B cell (primary cell): ENCODE measurements at regions not wholly inside any gene's neighbourhood (a gene's known extent, or its start where the extent isn't known, plus 50 kb on each side); places are given as distances from the start of the nearest gene placed in this dataset.

Source experiments
- ATAC-seq: fragments of 200-7000 bp; cut with Tn5 transposase; one replicate; pipeline ENCODE4 v1.10.0; 2021; ENCODE audit warnings: low read depth, mild to moderate bottlenecking, moderate number of reproducible peaks, moderate library complexity
- CTCF ChIA-PET: fragments of 350-600 bp; sonication (Branson Sonifier 250); formaldehyde crosslinking; loops from one replicate; lab custom pipeline; 2021; ENCODE audit warnings: antibody characterized with exemption, inconsistent platforms; lab: Charles Lee
- POLR2A ChIA-PET: fragments of 350-600 bp; sonication (Branson Sonifier 250); formaldehyde crosslinking; loops from one replicate; lab custom pipeline; 2021; ENCODE audit warnings: antibody characterized with exemption; lab: Charles Lee
- DNase-seq: peaks from one replicate; pipeline ENCODE4 v3.0.0; 2013
- H2AFZ ChIP-seq: 2 replicates; pipeline ENCODE4 v1.6.1; 2012; ENCODE audit warnings: mild to moderate bottlenecking, low read depth, low read length; ENCODE audit not compliant: insufficient read depth, poor library complexity, severe bottlenecking
- H3K27ac ChIP-seq, 2 donors: 1 replicate in 1 of 2; 2 replicates in 1 of 2; pipeline ENCODE4 v1.5.1; 2012 to 2013; ENCODE audit warnings: low read length in 2 of 2, mild to moderate bottlenecking in 2 of 2, moderate library complexity in 1 of 2
- H3K27me3 ChIP-seq, 4 experiments: fragments of 200-600 bp in 1 of 4; sonication (generic) in 1 of 4; replicated peaks in 1 of 4; 1 replicate in 2 of 4; 2 replicates in 2 of 4; pipeline versions ENCODE4 v1.6.1 to v1.7.0; 2013 to 2016; ENCODE audit warnings: low read length in 3 of 4, mild to moderate bottlenecking in 2 of 4, mixed read lengths in 1 of 4, moderate library complexity in 1 of 4; ENCODE audit not compliant: insufficient read depth in 4 of 4, control insufficient read depth in 3 of 4; ENCODE audit errors: control extremely low read depth in 1 of 4
- H3K36me3 ChIP-seq, 2 experiments: replicated peaks in 1 of 2; 1 replicate in 1 of 2; 2 replicates in 1 of 2; pipeline versions ENCODE4 v1.6.1 to v1.7.1; 2013; ENCODE audit warnings: low read length in 1 of 2; ENCODE audit not compliant: insufficient read depth in 2 of 2, control insufficient read depth in 1 of 2; ENCODE audit errors: control extremely low read depth in 1 of 2, extremely low read depth in 1 of 2
- H3K4me1 ChIP-seq, 2 donors: fragments of 200-600 bp in 1 of 2; sonication (generic) in 1 of 2; 1 replicate in 1 of 2; 2 replicates in 1 of 2; pipeline versions ENCODE4 v1.5.1 to v1.6.1; 2013 to 2017; ENCODE audit warnings: low read length in 2 of 2; ENCODE audit not compliant: control insufficient read depth in 2 of 2, insufficient read depth in 2 of 2
- H3K4me2 ChIP-seq: replicated peaks from 2 replicates; pipeline ENCODE3; 2012; ENCODE audit warnings: mild to moderate bottlenecking, low read depth, low read length; ENCODE audit not compliant: poor library complexity, severe bottlenecking
- H3K4me3 ChIP-seq, 5 experiments: fragments of 200-600 bp in 1 of 5; sonication (generic) in 1 of 5; 1 replicate in 3 of 5; 2 replicates in 2 of 5; pipeline versions ENCODE4 v1.5.1 to v1.7.0; 2011 to 2016; ENCODE audit warnings: low read length in 4 of 5, mild to moderate bottlenecking in 4 of 5, low read depth in 2 of 5, control low read depth in 1 of 5, moderate library complexity in 1 of 5; ENCODE audit not compliant: insufficient read depth in 1 of 5; ENCODE audit errors: control extremely low read depth in 1 of 5, extremely low read depth in 1 of 5
- H3K79me2 ChIP-seq: fragments of 200-600 bp; sonication (generic); one replicate; pipeline ENCODE4 v1.6.0; 2016; ENCODE audit warnings: low read length; ENCODE audit not compliant: control insufficient read depth, insufficient read depth
- H3K9ac ChIP-seq: fragments of 200-600 bp; sonication (generic); 2 replicates; pipeline ENCODE4 v1.6.1; 2017; ENCODE audit warnings: mild to moderate bottlenecking, low read length, moderate library complexity
- H3K9me3 ChIP-seq, 3 donors: one replicate each; pipeline versions ENCODE4 v1.6.1 to v1.7.1; 2013; ENCODE audit warnings: low read length in 2 of 3; ENCODE audit not compliant: control insufficient read depth in 2 of 3, insufficient read depth in 1 of 3; ENCODE audit errors: control extremely low read depth in 1 of 3
- H4K20me1 ChIP-seq: 2 replicates; pipeline ENCODE4 v1.6.0; 2012; ENCODE audit warnings: mild to moderate bottlenecking, low read length; ENCODE audit not compliant: insufficient read depth, control insufficient read depth, poor library complexity, severe bottlenecking
- H3K27ac Mint-ChIP-seq: one replicate; pipeline ENCODE4 v1.8.0; 2021; ENCODE audit warnings: mixed read lengths
- H3K27me3 Mint-ChIP-seq: one replicate; pipeline ENCODE4 v1.8.0; 2021; ENCODE audit warnings: mixed read lengths
- H3K4me1 Mint-ChIP-seq: one replicate; pipeline ENCODE4 v1.8.0; 2021; ENCODE audit warnings: mixed read lengths
- H3K4me3 Mint-ChIP-seq: one replicate; pipeline ENCODE4 v1.8.0; 2021; ENCODE audit warnings: mixed read lengths
- H3K9me3 Mint-ChIP-seq: one replicate; pipeline ENCODE4 v1.8.0; 2022; ENCODE audit warnings: mixed read lengths; ENCODE audit not compliant: insufficient read depth
- EZH2 ChIP-seq: IDR thresholded peaks from 2 replicates; pipeline ENCODE4 v1.6.1; 2012; ENCODE audit warnings: borderline replicate concordance, low read depth, mild to moderate bottlenecking, moderate library complexity, low read length; ENCODE audit not compliant: insufficient read depth, poor library complexity, severe bottlenecking
- WGBS: methylation state at CpG from one replicate; pipeline ENCODE4 v1.1.5; 2013; ENCODE audit warnings: missing lambda C conversion rate; ENCODE audit not compliant: insufficient coverage; 5-methylcytosine and 5-hydroxymethylcytosine counted together
- intact Hi-C: fragments of 100-400 bp; cut with micrococcal nuclease; formaldehyde crosslinking; loops from one replicate; pipeline ENCODE4 v1.10.0; 2022
- TF ChIP-seq, protein P1 (sequence below): fragments of 200-600 bp; IDR thresholded peaks from one replicate; pipeline ENCODE4 v1.8.0; 2022; ENCODE audit warnings: antibody characterized with exemption, mild to moderate bottlenecking

DNA sequence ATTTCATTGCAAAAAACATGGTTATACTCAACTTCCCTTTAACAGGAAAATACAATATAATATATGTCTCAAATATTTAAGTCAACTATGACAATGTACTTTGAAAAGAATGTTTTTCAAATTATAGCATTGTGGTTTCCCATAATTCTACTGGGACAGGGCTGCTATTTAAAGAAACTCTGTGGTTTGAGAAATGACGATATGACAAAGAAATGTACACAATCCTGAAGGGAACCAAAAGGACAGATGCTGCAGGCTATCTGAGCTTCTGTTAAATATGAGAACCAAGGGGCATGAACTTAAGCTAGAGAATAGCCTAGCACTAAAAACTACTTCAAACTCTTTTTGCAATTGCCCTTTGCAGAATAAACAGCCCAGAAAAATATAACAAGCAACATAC, 415.9 kb downstream of the GRB14 start:
- H2AFZ ChIP-seq: no peak overlapping the region
- H3K79me2 ChIP-seq: no peaks in the 10 kb centered on the region
- no peaks in the 10 kb centered on the region for H3K36me3 ChIP-seq
- H3K4me1 ChIP-seq: no peaks in the 10 kb centered on the region
- H3K27ac Mint-ChIP-seq: no peak overlapping the region
- H3K4me1 Mint-ChIP-seq: no peaks in the 10 kb centered on the region
- no peak overlapping the region for H3K27ac ChIP-seq
- DNase-seq (no peak), ATAC-seq (no peak)
- no peak overlapping the region for H3K9ac ChIP-seq
- intact Hi-C loops: no loop called here
- WGBS: 0% methylated on average over 1 of the region's 1 CpG
- H3K4me2 ChIP-seq: no peak overlapping the region
- no peak overlapping the region for H3K4me3 ChIP-seq
- H3K4me3 Mint-ChIP-seq: no peak overlapping the region
- H3K9me3 ChIP-seq: no peaks in the 10 kb centered on the region
- TF ChIP-seq, protein P1, sequence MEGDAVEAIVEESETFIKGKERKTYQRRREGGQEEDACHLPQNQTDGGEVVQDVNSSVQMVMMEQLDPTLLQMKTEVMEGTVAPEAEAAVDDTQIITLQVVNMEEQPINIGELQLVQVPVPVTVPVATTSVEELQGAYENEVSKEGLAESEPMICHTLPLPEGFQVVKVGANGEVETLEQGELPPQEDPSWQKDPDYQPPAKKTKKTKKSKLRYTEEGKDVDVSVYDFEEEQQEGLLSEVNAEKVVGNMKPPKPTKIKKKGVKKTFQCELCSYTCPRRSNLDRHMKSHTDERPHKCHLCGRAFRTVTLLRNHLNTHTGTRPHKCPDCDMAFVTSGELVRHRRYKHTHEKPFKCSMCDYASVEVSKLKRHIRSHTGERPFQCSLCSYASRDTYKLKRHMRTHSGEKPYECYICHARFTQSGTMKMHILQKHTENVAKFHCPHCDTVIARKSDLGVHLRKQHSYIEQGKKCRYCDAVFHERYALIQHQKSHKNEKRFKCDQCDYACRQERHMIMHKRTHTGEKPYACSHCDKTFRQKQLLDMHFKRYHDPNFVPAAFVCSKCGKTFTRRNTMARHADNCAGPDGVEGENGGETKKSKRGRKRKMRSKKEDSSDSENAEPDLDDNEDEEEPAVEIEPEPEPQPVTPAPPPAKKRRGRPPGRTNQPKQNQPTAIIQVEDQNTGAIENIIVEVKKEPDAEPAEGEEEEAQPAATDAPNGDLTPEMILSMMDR: no peak
- TF ChIP-seq EZH2: no peak
- H4K20me1 ChIP-seq: no peaks in the 10 kb centered on the region
- CTCF ChIA-PET: no interaction called here
- no peaks in the 10 kb centered on the region for H3K27me3 Mint-ChIP-seq
- POLR2A ChIA-PET: no interaction called here
- H3K27me3 ChIP-seq: no peaks in the 10 kb centered on the region
- no peaks in the 10 kb centered on the region for H3K9me3 Mint-ChIP-seq

DNA sequence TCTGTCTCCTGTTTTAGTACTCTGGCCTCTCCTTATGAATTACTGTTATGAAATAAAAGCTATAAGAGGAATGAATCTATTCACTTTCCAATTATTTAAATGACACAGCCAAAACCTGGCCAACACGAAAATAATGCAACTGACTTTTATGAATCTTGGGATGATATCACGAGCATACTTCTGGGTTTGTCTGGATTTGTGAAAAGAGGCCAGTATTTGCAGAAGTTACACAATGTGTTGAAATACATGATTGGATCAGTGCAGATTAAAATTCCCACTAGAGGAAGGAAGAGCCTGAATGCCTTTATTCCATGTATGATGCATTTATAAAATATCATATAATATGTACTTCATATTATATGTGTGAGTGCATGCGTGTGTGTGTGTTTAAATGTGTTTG, 418.2 kb downstream of the GRB14 start:
- no peaks in the 10 kb centered on the region for H3K36me3 ChIP-seq
- H3K27me3 Mint-ChIP-seq: no peaks in the 10 kb centered on the region
- H3K4me1 Mint-ChIP-seq: no peaks in the 10 kb centered on the region
- no peaks in the 10 kb centered on the region for H3K27me3 ChIP-seq
- DNase-seq (no peak), ATAC-seq (no peak)
- H3K4me3 Mint-ChIP-seq: no peak overlapping the region
- no peaks in the 10 kb centered on the region for H3K79me2 ChIP-seq
- H2AFZ ChIP-seq: no peak overlapping the region
- no peak overlapping the region for H3K4me2 ChIP-seq
- no peak overlapping the region for H3K27ac ChIP-seq
- H3K4me1 ChIP-seq: no peaks in the 10 kb centered on the region
- CTCF ChIA-PET: no interaction called here
- H3K9me3 ChIP-seq: no peaks in the 10 kb centered on the region
- no peaks in the 10 kb centered on the region for H4K20me1 ChIP-seq
- TF ChIP-seq, protein P1: no peak
- no peak for TF ChIP-seq EZH2
- POLR2A ChIA-PET: no interaction called here
- H3K4me3 ChIP-seq: no peak overlapping the region
- H3K27ac Mint-ChIP-seq: no peak overlapping the region
- H3K9me3 Mint-ChIP-seq: no peaks in the 10 kb centered on the region
- H3K9ac ChIP-seq: no peak overlapping the region
- WGBS: 83% methylated on average over 1 of the region's 3 CpGs
- intact Hi-C loops: no loop called here
